GM12878 (cell line): ENCODE measurements at regions not wholly inside any gene's neighbourhood (a gene's known extent, or its start where the extent isn't known, plus 50 kb on each side); places are given as distances from the start of the nearest gene placed in this dataset.

Experiments used
- BCL11A ChIP-seq: IDR thresholded peaks from 2 replicates; pipeline ENCODE4 v1.6.1; 2011; ENCODE audit warnings: low read depth, low read length
- BRCA1 ChIP-seq: IDR thresholded peaks from 2 replicates; pipeline ENCODE4 v1.6.1; 2011; ENCODE audit warnings: low read depth, low read length, improper control_type of control experiment
- KDM1A ChIP-seq: fragments of 200-600 bp; sonication (generic); IDR thresholded peaks from 2 replicates; pipeline ENCODE4 v1.6.1; 2016; ENCODE audit warnings: borderline replicate concordance
- MXI1 ChIP-seq: fragments of 150-350 bp; IDR thresholded peaks from 2 replicates; pipeline ENCODE4 v1.6.1; 2011; ENCODE audit warnings: low read depth, mild to moderate bottlenecking, inconsistent platforms, low read length, improper control_type of control experiment
- POLR2A ChIP-seq: IDR thresholded peaks from 2 replicates; pipeline ENCODE4 v1.6.1; 2011; ENCODE audit warnings: low read depth, mild to moderate bottlenecking, low read length
- SIN3A ChIP-seq: IDR thresholded peaks from 2 replicates; pipeline ENCODE4 v1.6.1; 2012; ENCODE audit warnings: low read depth, low read length, improper control_type of control experiment
- SMC3 ChIP-seq: IDR thresholded peaks from 2 replicates; pipeline ENCODE4 v1.6.1; 2011; ENCODE audit warnings: low read length, improper control_type of control experiment, borderline replicate concordance
- SUZ12 ChIP-seq: fragments of 200-600 bp; sonication (generic); IDR thresholded peaks from one replicate; pipeline ENCODE4 v1.6.1; 2018; ENCODE audit warnings: antibody characterized with exemption, mild to moderate bottlenecking; ENCODE audit not compliant: unreplicated experiment

- TF ChIP-seq KDM1A: no peak
- TF ChIP-seq MXI1: no peak
- TF ChIP-seq BRCA1: no peak
- TF ChIP-seq SUZ12: no peak
- TF ChIP-seq BCL11A: no peak
- no peak for TF ChIP-seq SIN3A
- TF ChIP-seq SMC3: no peak
- TF ChIP-seq POLR2A: no peak
Measured at GRCh38 chr18:1891641-1892040, 679.7 kb downstream of the METTL4 start.
